Motor neuron (in vitro differentiated cells): ENCODE measurements at regions not wholly inside any gene's neighbourhood (a gene's known extent, or its start where the extent isn't known, plus 50 kb on each side); places are given as distances from the start of the nearest gene placed in this dataset.
"Not testable (repeated sequence)": the region's sequence is repeated elsewhere in the genome, so short reads cannot be mapped to it uniquely, and the experiment has no call there.

Source experiments
- ATAC-seq, 8 experiments: fragments of 200-7000 bp; cut with Tn5 transposase; replicated peaks in 6 of 8; 2 replicates each; pipeline ENCODE4 v1.8.0; 2021; ENCODE audit warnings: mild to moderate bottlenecking in 8 of 8, moderate library complexity in 8 of 8
- H3K27ac ChIP-seq, 2 donors: fragments of 250-450 bp; sonication (Bioruptor Pico); 2 replicates each; pipeline ENCODE4 v1.9.0; 2021; ENCODE audit warnings: antibody characterized with exemption in 2 of 2, mild to moderate bottlenecking in 2 of 2, moderate library complexity in 1 of 2
- H3K4me1 ChIP-seq, 2 donors: fragments of 250-450 bp; sonication (Bioruptor Pico); replicated peaks in 1 of 2; 2 replicates each; pipeline ENCODE4 v1.6.1; 2021; ENCODE audit warnings: antibody characterized with exemption in 2 of 2, mild to moderate bottlenecking in 2 of 2, moderate library complexity in 1 of 2
- H3K4me3 ChIP-seq, 5 donors: fragments of 250-450 bp; sonication (Bioruptor Pico); 2 replicates each; pipeline ENCODE4 v1.9.0; 2021; ENCODE audit warnings: antibody characterized with exemption in 5 of 5, mild to moderate bottlenecking in 5 of 5, moderate library complexity in 4 of 5
- WGBS, 10 experiments: fragments of 450-650 bp; shearing (Covaris generic); methylation state at CpG; one replicate each; pipeline ENCODE4 v1.0.0; 2022; 5-methylcytosine and 5-hydroxymethylcytosine counted together
- in situ Hi-C, 9 experiments: fragments of 400-800 bp; cut with MboI; loops; one replicate each; pipeline ENCODE4 v1.15.0; 2021; ENCODE audit warnings: low sequenced_read_pairs in 9 of 9, low pct_unique_long_range_greater_than_20kb in 2 of 9; ENCODE audit not compliant: unreplicated experiment in 9 of 9

DNA sequence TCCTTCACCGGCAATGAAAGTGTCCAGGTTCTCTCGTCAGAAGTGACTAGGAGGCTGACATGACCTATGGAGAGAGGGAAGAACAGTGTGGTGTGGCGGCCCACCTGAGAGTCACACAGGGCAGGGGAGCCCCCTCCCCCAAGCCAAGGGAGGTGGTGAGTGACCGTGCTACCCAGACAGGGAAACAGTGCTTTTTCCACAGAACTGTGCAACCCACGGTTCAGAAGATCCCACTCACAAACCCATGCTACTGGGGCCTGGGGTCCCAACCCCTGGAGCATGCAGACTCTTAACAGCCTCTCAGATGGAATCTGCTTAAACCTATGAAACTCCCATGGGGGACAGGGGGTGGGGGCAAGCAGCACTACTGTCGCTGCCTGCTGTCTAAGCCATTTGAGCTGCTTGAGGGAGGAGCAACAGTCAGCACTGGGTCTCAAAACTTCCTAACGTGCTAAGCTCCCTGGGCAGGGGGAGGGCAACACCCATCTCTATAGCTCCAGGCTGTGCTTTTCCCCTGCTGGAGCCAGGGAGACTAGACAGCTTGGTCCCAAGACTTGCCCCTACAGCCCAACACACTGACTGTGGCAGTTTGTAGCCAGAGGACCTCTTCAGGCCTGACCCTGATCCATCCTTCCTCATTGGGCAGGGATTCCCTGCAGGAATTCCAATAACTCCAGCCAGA, 850.4 kb upstream of the AADAT start:
- 14 to 100% (median 80%) methylated on average over 1 to 4 of the region's 7 CpGs; no CpG with 5 or more reads in 2 of the 10 experiments for WGBS, 10 experiments
- no peak overlapping the region for H3K27ac ChIP-seq
- ATAC-seq, result no peak
- no peaks in the 10 kb centered on the region for H3K4me1 ChIP-seq
- in situ Hi-C loops, result no loop called here
- no peak overlapping the region for H3K4me3 ChIP-seq

- WGBS, 10 experiments, result 13 to 100% (median 67%) methylated on average over 1 of the region's 1 CpG; no CpG with 5 or more reads in 1 of the 10 experiments
- H3K27ac ChIP-seq, result no peak overlapping the region
- in situ Hi-C loops, result no loop called here
- H3K4me3 ChIP-seq, result no peak overlapping the region
- no peak for ATAC-seq
- no peaks in the 10 kb centered on the region for H3K4me1 ChIP-seq
Measured at GRCh38 chr4:170938588-170938987, 848.8 kb upstream of the AADAT start.

GRCh38 chr4:170931321-170931720, 841.6 kb upstream of the AADAT start:
- WGBS, 10 experiments, result 0 to 100% (median 62%) methylated on average over 1 to 2 of the region's 2 CpGs; no CpG with 5 or more reads in 2 of the 10 experiments
- in situ Hi-C loops, result no loop called here
- no peak overlapping the region for H3K4me3 ChIP-seq
- no peak overlapping the region for H3K27ac ChIP-seq
- peak in 1 of 8 experiments; percentile 94 for ATAC-seq
- H3K4me1 ChIP-seq, result no peaks in the 10 kb centered on the region

DNA sequence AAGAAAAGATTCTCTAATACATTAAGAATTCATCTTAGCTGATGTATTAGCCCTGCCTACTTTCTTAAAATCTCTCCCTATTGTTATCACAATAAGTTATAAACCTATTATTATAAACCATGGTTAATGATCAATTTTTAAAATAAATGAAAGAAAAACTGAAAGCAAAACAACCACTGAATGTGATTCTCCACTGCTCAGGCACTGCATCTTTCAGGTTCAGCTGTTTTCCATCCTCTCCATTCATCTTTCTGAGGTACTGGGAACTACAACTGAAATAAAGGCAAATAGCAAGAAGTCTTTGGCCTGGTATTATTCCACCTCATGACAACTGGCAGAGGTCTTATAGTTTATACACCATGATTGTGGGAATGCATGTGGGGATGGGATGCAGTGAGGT, 798.9 kb upstream of the AADAT start:
- ATAC-seq, result no peak
- Histone ChIP-seq H3K4me3 (no peak overlapping the region), H3K27ac (no peak overlapping the region), H3K4me1 (no peaks in the 10 kb centered on the region)
- in situ Hi-C loops, result no loop called here

DNA sequence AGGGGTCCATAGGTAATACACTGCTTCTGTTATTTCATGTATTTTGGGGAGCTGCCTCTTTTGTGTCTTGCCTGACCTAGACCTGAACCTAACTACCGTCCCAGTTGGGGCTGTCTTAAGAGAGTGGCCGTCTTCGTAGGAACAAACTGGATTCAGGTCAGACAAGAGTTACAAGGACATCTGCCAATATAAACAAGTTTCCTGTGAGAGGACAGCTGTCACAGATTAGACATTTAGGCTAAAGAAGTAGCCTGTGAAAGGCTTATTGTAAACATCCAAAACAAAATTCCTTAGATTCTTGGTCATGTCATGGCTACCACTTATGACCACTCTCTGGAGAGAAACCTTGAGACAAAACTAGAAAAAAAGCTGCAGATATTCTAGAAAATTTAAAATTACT, 797.6 kb upstream of the AADAT start:
- WGBS, 10 experiments, result 42 to 95% (median 80%) methylated on average over 2 to 3 of the region's 3 CpGs; no CpG with 5 or more reads in 3 of the 10 experiments
- in situ Hi-C loops, result no loop called here
- ATAC-seq, result peak in 1 of 8 experiments; percentile 64
- Histone ChIP-seq H3K4me1 (no peaks in the 10 kb centered on the region), H3K27ac (no peak overlapping the region), H3K4me3 (no peak overlapping the region)

DNA sequence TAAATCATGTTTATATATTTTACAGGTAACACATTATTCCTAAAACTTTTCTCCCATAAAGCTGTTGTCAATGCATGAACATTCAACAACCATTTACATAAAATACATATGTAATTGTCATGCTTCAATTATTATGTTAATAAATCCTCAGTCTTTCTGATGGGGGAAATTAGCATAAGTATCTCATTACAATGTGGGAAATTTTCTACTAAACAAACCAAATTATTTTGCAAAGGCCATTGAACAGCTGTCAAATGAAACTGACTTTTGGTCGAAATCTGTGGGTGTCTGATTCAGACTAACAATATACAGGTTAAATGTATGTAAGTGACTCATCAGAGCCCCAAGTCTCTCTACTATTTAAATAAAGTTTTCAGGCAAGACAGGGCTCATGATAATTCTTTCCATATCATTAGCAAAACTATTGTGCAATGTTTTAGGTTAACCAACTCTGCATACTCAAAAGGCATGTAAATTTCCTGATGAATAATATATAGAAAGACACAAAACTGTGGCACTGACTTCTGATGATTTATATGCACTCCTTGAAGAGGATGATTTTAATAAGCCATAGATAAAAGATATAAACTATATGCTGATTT, 795.3 kb upstream of the AADAT start:
- in situ Hi-C loops, result no loop called here
- peak in 2 of 8 experiments; percentile 23 to 84 for ATAC-seq
- 0 to 67% (median 40%) methylated on average over 1 of the region's 1 CpG; no CpG with 5 or more reads in 2 of the 10 experiments for WGBS, 10 experiments
- H3K27ac ChIP-seq, result no peak overlapping the region
- no peak overlapping the region for H3K4me3 ChIP-seq
- no peaks in the 10 kb centered on the region for H3K4me1 ChIP-seq

- in situ Hi-C loops, H3K27ac ChIP-seq, H3K4me1 ChIP-seq, ATAC-seq, H3K4me3 ChIP-seq: not testable (repeated sequence)
Measured at GRCh38 chr4:170881646-170882045, 791.9 kb upstream of the AADAT start.

- peak in 1 of 8 experiments; percentile 61 for ATAC-seq
- Histone ChIP-seq H3K4me3 (no peak overlapping the region), H3K27ac (no peak overlapping the region), H3K4me1 (no peaks in the 10 kb centered on the region)
- in situ Hi-C loops, result no loop called here
- 8 to 100% (median 93%) methylated on average over 1 of the region's 1 CpG; no CpG with 5 or more reads in 4 of the 10 experiments for WGBS, 10 experiments
Measured at GRCh38 chr4:170875868-170876267, 786.1 kb upstream of the AADAT start.

GRCh38 chr4:170872794-170873193, 783.0 kb upstream of the AADAT start:
- no peak for ATAC-seq
- Histone ChIP-seq H3K27ac (no peak overlapping the region), H3K4me1 (peaks cover 0 to 4% of the 10 kb centered on the region in 2 donors), H3K4me3 (no peak overlapping the region)
- in situ Hi-C loops, result no loop called here

DNA sequence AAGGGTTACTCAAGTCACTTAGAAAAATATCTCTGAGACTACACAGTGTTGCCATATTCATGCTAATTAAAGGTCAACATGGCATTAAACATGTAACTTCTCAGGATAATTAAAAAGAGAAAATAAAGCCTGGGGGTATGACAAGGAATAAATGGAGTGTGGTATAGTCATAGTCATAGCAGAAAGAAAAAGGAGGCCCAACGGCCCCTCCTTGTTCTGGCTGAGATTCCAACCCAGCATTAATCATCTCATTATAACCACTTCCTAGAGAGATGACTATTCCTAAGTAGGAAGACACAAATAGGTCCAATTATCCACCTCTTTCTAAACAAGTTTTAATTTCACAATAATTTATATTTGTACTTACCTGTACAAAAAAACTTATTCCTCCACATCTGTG, 778.4 kb upstream of the AADAT start:
- in situ Hi-C loops, result no loop called here
- 0 to 100% (median 20%) methylated on average over 1 of the region's 1 CpG; no CpG with 5 or more reads in 3 of the 10 experiments for WGBS, 10 experiments

DNA sequence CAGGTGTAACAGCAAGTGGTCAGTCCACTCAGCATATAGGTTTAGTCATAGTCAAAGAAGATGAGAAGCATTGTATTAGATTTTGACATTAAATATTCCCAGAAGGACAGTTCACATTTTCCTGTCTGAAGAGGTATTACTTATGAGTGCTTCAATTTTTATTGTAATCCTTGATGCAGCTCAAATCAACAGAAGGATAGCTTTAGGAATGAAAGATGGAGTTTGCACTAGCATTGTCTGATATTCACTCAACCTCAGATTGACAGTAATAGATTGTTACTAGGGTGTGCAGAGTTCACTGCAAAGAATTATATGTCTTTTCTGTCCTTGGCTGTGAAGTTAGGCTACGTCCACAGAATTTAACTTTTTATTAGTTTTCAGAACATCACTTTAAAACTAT, 764.3 kb upstream of the AADAT start:
- no peaks in the 10 kb centered on the region for H3K4me1 ChIP-seq
- 0 to 100% (median 75%) methylated on average over 1 of the region's 1 CpG; no CpG with 5 or more reads in 2 of the 10 experiments for WGBS, 10 experiments
- H3K27ac ChIP-seq, result no peak overlapping the region
- ATAC-seq, result no peak
- H3K4me3 ChIP-seq, result no peak overlapping the region
- in situ Hi-C loops, result no loop called here

More for the DNA sequence above, 778.4 kb upstream of the AADAT start:
- Histone ChIP-seq H3K27ac (no peak overlapping the region), H3K4me1 (peaks cover 0 to 5% of the 10 kb centered on the region in 2 donors), H3K4me3 (no peak overlapping the region)
- ATAC-seq, result peak in 3 of 8 experiments; percentile 58 to 90 (median 65)

GRCh38 chr4:170853422-170854021, 763.8 kb upstream of the AADAT start:
- WGBS, 10 experiments, result 1 to 64% (median 43%) methylated on average over 2 to 8 of the region's 8 CpGs
- in situ Hi-C loops, result no loop called here
- Histone ChIP-seq H3K4me1 (no peaks in the 10 kb centered on the region), H3K4me3 (no peak overlapping the region), H3K27ac (no peak overlapping the region)
- peak in 3 of 8 experiments; percentile 20 to 70 (median 41) for ATAC-seq

DNA sequence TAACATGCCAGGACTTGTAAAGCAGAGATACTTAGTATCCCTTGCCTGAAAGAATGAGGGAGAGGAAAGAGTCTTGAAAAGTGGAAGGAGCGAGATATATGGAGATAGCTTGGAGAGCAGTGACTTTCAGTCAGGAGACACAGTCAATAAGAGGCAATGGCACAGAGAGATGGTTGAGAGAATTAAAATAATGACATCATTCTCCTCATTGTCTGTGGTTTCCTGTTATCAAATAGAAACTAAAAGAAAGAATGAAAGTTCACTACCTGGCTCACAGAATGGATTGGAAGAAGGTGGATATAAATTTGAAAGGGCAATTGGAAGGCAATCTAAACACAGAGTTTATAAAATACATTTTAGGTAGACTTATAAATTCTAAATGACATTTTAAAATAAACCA, 760.2 kb upstream of the AADAT start:
- Histone ChIP-seq H3K4me3 (no peak overlapping the region), H3K4me1 (no peaks in the 10 kb centered on the region), H3K27ac (no peak overlapping the region)
- no peak for ATAC-seq
- in situ Hi-C loops, result no loop called here
- 33 to 100% (median 58%) methylated on average over 1 of the region's 1 CpG; no CpG with 5 or more reads in 6 of the 10 experiments for WGBS, 10 experiments
